Cerebellar nuclear complex (tissue), 1 donor: ENCODE measurements at regions not wholly inside any gene's neighbourhood (a gene's known extent, or its start where the extent isn't known, plus 50 kb on each side); places are given as distances from the start of the nearest gene placed in this dataset.

Experiments
- DNase-seq, 2 experiments: peaks; one replicate each; lab custom pipeline; 2025; lab: John Stamatoyannopoulos, UW

DNA sequence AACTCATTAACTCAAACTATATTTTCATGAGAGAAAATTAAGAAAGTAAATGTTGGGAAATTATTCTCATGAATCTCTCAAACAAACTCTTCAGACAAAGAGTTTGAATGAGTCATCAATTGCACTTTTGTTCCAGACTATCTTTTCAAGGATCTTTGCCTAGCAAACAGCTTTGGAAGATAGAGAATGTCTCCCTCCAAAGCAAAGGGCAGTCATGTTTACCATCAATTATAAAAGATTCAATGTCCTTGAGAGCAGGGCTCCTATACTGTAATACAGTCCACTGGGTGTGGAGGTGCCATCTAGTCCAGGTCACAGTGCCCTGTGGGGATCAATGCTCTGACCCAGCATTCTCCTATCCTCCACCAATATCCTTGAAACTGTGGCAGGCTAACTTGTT lies 1429.3 kb downstream of the EFNA5 start:
- DNase-seq, result no peak

DNA sequence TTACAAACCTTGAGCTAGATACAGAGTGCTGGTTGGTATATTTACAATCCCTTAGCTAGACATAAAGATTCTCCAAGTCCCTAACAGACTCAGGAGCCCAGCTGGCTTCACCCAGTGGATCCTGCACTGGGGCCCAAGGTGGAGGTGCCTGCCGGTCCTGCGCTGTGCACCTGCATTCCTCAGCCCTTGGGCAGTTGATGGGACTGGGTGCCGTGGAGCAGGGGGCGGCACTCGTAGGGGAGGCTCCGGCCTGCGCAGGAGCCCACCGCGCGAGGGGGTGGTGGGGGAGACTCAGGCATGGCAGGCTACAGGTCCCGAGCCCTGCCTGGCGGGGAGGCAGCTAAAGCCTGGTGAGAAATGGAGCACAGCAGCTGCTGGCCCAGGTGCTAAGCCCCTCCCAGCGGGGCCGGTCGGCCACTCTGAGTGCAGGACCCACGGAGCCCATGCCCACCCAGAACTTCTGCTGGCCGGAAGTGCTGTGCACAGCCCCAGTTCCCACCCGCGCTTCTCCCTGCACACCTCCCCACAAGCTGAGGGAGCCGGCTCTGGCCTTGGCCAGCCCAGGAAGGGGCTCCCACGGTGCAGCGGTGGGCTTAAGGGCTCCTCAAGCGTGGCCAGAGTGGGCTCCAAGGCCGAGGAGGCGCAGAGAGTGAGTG lies 1464.7 kb downstream of the EFNA5 start:
- no peak for DNase-seq

DNA sequence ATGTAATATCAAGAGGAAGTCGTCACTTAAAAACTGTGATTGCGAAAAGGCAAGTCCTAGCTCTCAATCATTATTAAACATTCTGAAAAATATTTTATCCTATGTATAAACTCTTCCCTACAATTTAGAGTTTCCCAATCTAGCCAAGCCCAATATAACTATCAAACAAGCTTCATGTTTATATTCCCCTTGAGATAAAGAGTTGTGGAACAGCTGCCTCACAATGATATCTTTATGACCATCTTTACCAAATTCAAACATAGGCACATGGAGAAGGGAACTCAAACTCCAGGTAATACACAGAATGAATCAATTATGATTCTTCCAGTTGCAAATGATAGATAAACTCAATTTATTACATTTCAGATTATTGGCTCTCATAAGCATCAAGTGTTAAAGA lies 1468.7 kb downstream of the EFNA5 start:
- DNase-seq, result no peak

DNA sequence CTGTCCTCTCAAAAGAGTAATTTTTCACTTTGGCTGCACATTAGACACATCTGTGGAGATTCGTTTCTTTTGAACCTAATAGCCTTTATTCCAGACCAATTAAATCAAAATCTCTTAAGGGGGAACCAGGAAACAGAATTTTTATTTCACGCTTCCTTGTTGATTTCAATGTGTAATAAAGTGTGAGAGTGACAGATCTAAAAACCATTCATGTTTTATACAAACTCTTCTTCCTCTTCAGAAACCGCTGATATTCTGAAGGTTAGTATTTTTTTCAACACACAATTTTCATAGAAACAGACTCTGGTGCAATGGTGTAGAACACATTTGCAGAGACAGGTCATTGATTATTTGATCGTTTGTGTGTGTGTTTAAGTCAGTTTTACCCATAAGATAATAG lies 1469.8 kb downstream of the EFNA5 start:
- DNase-seq, result no peak

DNA sequence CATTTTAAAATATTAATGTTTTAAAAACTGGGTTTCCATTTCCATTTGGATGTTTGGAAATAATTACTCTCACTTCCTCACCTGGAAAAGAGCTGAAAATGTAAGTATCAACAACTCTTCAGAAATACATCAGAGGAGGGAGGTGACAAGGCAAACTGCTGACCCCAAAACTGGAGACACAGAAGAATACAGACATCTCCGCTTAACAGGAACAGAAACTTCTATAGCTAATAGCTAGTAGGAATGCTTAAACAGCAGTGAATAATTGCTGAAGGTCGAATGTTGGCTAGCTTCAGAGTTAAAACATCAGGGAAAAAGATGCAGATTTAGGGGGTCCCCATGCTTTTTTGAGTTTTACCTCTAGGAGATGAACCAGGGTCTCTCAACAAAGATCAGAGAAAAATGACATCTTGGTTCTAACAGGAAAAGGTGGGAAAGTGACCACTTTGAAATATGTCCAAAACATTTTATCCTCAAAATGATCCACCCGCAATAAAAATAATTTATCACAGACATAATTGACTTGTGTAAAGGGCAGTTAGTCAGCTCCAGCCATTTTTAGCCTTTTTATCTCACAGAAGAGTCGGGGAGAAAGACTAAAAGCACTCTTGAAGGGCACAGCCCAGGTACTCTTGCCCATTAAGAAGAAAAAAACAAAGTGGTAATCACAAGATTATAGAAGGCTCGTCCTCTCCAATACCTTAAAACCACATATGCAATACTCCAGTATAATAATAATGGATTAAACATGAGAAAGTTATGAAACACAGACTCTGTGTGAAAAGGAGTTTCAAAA lies 1474.9 kb downstream of the EFNA5 start:
- no peak for DNase-seq

DNA sequence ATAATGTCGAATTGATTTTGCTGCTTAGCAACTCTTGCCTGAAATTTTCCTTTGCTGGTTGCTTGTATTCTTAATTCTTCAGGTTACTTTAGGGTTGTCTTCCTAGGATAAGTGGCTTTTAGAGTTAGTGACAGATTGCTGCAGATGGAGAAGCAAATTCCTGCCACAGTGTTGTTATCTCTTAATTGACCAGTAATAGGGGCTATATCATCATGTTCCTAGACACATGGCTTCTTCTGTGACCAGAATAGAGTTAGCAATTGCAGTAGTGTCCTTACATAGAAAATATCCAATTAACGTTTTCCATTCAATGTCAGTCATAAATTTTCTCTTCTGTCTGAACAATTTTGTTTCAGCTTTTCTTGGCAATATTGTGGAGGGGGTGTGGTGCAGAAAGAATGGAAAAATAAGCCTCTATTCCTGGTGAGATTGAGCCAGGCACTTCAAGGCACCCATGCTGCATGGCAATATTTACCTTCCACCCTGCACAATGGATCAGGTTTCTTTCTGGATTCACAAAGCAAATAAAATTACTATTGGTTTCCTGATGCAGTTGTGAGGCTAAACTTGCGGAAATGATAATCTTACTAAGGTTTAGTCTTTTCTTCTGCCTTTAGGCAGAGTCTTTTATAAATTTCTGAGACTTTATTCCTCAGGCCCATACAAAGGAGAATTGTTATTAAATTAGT lies 1481.5 kb downstream of the EFNA5 start:
- no peak for DNase-seq

DNA sequence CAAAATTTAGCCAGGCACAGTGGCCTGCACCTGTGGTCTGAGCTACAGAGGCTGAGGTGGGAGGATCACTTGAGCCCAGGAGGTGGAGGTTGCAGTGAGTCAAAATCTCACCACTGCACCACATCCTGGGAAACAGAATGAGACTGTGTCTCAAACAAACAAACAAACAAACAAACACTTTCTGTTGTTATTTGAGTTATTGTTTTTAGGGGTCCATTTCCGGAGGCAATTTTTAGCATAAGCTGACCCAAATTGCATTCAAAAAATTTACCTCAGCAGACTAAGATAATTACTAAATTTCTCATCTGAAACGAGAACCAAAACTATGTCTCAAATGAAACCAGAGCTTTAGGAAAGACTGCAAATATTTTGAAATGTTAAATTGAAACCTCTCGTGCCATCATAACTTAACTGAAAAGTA lies 1485.1 kb downstream of the EFNA5 start:
- DNase-seq, result no peak

DNA sequence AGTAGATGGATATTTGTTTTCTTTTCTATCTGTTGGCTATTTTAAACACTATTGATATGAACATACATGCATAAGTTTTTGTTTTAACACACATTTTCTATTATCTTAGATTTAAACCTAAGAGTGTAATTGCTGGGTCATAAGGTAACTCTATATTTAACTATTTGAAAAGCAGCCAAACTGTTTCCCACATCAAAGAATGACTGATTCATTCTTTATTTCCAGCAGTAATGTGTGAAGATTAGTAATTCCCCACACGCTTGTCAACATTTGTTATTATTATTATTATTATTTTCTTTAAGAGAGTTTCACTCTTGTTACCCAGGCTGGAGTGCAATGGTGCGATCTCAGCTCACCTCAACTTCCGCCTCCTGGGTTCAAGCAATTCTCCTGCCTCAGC lies 1495.8 kb downstream of the EFNA5 start:
- DNase-seq, result no peak

DNA sequence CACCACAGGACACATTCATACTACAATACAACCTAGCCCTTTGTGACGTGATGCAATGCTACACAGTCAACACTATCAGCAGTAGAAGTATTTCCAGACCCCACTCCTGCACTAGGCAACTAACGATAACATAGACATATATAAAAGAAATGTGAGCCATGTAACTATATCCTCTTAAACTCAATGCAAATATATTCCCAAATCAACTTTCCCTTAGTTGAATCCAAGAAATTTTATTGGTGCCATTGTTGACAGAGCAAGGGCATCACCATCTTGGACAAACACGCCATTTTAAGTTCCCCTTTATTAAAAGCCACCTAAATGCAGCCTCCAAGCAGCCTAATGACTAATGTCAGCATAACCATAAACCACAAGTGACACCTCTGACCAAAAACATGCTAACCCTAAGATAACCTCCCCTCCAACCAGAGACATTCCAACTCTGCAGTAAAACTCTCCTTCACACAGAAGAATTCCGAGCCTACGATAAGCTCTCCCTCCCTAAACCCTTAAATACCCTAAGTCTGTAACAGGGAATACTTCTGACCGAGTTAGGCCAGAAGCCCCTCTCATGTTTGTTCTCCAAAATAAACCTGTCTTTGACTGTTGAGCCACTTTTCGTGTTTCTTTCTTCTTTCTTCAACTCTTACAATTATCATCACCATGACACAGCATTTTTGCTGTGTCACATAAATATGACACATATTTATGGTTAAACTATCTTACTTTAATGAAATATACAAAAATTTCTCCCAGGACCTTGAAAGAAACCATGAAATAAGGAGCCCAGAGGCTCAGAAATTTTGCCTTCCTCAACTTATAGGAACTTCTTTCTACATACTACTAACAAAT lies 1497.8 kb downstream of the EFNA5 start:
- no peak for DNase-seq

DNA sequence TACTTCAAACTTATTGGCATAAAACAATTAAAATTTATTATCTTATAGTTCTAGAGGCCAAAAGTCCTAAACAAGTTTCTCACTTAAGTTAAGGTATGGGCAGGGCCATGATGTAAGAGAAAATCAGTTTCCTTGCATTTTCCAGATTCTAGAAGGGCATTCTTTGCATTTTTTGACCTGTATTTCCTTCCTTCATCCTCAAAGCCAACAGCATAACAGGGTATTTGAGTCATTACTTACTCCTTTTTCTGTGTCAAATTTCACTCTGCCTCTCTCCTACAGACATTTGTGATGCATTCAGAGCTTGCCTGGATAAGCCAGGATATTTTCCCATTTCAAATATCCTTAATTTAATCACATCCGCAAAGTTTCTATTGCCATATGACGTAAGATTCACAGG lies 1499.0 kb downstream of the EFNA5 start:
- no peak for DNase-seq

DNA sequence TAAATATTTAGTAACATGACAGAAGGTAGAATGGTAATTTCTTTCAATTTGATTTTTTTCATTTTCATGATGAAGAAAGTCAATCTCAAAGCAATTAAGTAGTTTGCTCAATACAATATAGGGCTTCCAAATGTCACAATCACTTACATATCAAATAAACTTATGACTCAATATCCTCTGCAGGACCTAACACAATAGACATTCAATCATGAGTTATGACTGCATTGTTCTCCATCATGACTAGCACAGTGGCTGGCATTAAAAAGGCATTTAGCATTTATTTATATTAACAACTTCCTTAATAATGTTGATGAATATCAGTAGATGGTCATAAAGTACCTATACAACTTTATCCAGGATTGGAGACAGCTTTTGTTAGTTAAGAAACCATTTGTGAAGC lies 1499.6 kb downstream of the EFNA5 start:
- DNase-seq, result no peak

DNA sequence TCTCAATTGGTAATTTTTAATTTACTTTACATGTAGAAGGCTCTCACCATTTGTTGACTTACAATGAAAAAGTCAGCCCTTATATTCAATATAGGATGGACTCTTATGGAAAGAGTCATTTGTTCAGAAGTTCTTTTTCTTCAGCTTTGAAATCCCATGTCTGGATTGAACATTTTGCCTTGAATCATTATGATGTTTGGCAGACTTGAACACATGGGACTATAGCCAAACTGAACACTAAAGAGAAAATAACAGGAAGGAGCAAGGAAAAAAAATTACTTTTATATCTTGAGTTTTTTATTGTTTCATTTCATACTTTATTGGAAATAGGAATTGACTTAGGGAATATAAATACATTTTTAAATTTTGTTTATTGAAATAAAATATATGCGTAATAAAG lies 1503.0 kb downstream of the EFNA5 start:
- DNase-seq, result no peak

DNA sequence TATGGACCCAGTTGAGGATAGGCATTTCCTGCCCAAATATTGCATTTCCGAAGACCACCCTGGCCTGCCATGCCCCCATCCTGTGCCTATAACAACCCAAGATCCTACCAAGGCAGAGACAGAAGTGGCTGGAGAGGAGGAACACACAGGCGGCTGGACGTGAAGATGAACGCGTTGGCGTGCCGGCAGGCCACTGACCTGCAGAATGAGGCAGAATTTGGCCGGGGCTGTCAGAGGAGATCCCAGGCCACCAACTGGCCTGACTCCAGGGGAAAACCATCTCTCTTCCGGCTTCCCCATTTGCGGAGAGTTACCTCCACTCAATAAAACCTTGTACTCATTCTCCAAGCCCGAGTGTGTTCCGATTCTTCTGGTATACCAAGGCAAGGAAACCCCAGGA lies 1507.5 kb downstream of the EFNA5 start:
- DNase-seq, result no peak

DNA sequence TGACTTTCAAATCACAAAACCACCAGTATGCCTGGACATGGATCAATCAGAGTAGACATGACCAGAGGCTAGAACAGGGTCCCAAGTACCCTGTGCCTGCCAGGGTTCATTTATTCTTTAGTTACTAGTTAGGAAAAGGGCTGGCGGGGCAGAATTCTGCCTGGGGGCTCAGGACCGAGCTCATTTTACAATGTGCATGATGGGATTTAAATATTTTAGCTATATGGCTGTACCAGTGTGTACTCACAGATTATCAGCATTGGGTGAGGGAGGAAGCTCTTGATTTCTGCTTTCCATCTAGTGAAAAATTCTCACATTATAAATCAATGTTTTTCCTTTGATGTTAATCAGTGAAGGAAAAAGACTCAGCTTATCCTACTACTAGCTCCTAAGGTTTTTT lies 1511.1 kb downstream of the EFNA5 start:
- no peak for DNase-seq

DNA sequence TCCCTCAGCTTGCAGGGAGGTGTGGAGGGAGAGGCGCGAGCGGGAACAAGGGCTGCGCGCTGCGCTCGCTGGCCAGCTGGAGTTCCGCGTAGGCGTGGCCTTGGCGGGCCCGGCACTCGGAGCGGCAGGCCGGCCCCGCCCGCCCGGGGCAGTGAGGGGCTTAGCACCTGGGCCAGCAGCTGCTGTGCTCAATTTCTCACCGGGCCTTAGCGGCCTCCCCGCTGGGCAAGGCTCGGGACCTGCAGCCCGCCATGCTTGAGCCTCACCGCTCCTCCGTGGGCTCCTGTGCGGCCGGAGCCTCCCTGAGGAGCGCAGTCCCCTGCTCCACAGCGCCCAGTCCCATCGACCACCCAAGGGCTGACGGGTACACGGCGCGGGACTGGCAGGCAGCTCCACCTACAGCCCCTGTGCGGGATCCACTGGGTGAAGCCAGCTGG lies 1516.4 kb downstream of the EFNA5 start:
- DNase-seq, result no peak

DNA sequence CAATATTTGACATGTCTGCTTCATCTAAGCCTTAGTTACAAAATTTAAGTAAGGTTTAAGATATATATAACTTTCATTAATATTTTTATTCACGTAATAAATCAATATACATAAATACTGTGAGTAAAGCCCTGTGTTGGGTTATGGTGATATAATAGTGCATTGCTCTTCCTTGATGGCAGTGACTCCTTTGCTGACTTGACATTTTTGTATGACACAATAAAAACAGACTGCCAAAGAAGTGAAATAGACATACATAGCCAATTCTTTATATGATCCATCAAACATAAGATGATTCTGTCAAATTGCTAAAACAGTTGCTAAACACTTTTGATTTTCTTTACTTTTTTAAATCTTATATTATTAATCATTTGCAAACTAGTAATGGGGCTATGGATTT lies 1518.2 kb downstream of the EFNA5 start:
- DNase-seq, result no peak

DNA sequence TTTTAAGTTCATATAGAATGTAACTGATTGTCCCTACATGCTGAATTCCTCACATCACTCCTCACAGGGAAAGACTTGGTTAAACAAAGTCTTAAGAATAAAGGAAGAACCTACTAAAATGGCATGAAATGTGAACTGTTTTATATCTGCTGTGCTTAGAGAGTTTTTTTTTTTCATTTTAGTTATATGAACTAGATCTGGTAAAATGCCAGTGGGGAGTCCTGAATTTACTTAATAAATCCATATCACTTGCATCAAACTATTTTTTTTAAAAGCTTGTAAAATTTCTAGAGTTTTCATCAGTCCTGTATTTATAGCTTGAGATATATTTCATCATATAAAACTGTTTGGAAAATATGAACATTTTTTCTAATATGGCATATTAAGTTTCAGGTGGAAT lies 1528.6 kb downstream of the EFNA5 start:
- no peak for DNase-seq

DNA sequence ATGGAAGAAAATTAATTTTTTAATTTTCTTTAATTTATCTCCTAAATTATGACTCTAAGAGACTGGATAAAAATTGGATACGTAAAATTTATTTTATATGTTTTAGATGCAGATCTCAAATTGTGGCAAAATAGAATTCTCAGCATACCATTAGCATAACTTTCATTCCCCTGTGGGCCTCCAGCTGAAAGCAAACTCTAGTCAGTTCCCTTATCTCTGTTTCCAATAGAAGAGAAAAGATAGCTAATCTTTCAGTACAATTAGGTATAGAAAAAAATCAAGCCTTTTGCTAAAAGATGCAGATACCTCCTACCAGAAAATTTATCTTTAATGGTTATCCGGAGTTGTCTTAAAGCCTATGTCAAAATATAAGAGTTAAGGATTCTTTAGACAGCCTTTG lies 1530.6 kb downstream of the EFNA5 start:
- DNase-seq, result no peak

DNA sequence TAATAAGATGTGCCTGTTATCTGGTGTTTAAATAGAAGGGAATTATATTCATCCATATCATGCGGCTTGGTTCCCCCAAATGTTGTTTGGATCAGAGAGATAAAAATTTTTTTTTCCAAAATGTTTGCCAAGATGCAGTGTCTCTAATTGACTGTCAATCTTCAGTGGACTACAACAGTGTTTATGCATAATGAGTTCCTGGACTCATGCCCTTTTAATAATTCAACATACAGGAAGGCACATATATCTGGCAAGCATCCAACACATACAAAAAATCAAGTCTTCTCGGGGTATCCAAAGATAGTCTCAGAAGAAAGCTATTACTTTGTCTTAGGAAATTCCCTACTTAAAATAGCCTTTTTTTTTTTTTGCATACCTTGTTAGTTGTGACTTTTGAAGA lies 1534.7 kb downstream of the EFNA5 start:
- DNase-seq, result no peak

DNA sequence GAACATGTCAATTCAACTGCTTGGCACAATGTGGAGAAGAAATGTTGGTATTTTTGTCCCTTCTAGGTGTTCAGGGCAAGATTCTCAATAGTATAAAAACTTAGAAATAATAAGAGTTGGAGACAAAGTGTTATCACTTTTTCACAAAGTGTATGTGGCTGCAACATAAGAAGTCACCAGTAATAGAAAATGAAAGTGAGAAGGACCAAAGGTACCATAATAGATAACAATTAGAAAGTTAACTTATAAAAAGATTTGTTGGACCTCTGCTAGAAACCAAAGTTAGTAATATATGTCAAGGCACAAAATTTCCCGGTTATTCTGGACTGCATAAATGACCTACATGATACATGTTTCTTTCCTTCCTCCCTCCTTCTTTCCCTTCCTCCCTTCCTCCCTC lies 1535.3 kb downstream of the EFNA5 start:
- no peak for DNase-seq

DNA sequence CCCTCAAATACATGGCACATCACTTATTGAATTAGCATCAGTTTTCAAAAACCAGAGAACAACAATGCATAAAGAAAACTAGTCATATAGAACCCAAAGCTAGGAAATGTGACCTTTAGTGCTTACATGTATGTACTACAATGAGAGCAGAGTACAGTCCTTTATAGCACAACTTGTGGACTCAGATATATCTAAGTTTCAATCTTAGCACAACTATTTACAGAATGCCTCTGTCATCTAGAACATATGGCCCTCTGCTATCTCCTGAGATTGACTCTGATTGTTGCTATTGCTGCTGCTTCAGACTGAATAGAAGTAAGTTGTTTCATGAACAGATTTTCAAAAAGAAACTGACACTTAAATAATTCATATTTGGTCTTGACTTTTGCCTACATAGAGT lies 1536.2 kb downstream of the EFNA5 start:
- DNase-seq, result no peak

DNA sequence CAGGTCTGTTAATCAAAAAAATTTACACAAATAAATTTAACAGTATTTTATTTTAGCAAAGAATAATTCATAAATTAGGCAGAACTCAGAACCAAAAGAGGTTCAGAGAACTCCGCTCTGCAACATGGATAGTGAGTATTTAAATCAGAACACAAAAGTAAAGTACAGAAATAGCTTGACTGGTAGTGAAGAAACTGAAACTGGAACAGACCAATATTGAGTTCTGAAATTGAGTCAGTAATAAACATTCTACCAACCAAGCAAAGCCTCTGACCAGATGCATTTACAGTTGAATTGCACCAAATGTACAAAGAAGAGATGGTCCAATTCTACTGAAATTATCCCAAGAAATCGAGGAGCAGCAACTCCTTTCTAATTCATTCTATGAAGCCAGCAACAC lies 1542.8 kb downstream of the EFNA5 start:
- no peak for DNase-seq
